Neural cell (in vitro differentiated cells): ENCODE measurements at regions not wholly inside any gene's neighbourhood (a gene's known extent, or its start where the extent isn't known, plus 50 kb on each side); places are given as distances from the start of the nearest gene placed in this dataset.

Experiments used
- H2AFZ ChIP-seq: fragments of 200-600, 300-800 bp; sonication (generic), shearing (Covaris generic); 2 replicates; pipeline ENCODE4 v1.6.0; 2014; ENCODE audit warnings: low read depth, mild to moderate bottlenecking, antibody characterized with exemption, low read length, moderate library complexity
- H3F3A ChIP-seq: fragments of 200-600 bp; shearing (Covaris generic); 2 replicates; pipeline ENCODE4 v1.6.1; 2016; ENCODE audit warnings: mild to moderate bottlenecking, moderate library complexity, mixed read lengths, antibody characterized with exemption, low read length; ENCODE audit not compliant: insufficient read depth, poor library complexity, severe bottlenecking
- H3K27ac ChIP-seq: fragments of 200-600, 300-800 bp; sonication (generic), shearing (Covaris generic); 2 replicates; pipeline ENCODE4 v1.5.1; 2014; ENCODE audit warnings: mild to moderate bottlenecking, low read length, moderate library complexity
- H3K27me3 ChIP-seq: fragments of 300-800, 200-600 bp; sonication (generic), shearing (Covaris generic); 2 replicates; pipeline ENCODE4 v1.6.0; 2014; ENCODE audit warnings: mild to moderate bottlenecking, low read depth, low read length, moderate library complexity; ENCODE audit not compliant: insufficient read depth
- H3K36me3 ChIP-seq: fragments of 300-800, 200-600 bp; sonication (generic), shearing (Covaris generic); 2 replicates; pipeline ENCODE4 v1.5.1; 2014; ENCODE audit warnings: mild to moderate bottlenecking, antibody characterized with exemption, low read length, moderate library complexity; ENCODE audit not compliant: insufficient read depth
- H3K4me2 ChIP-seq: fragments of 300-800, 200-600 bp; sonication (generic), shearing (Covaris generic); 2 replicates; pipeline ENCODE4 v1.6.0; 2014; ENCODE audit warnings: mild to moderate bottlenecking, low read length
- H3K4me3 ChIP-seq: fragments of 300-800, 200-600 bp; sonication (generic), shearing (Covaris generic); 2 replicates; pipeline ENCODE4 v1.5.1; 2014; ENCODE audit warnings: mild to moderate bottlenecking, low read length, moderate library complexity
- H3K79me2 ChIP-seq: fragments of 200-600 bp; shearing (Covaris generic); replicated peaks from 2 replicates; pipeline ENCODE4 v1.6.0; 2014; ENCODE audit warnings: mild to moderate bottlenecking, low read length, moderate library complexity; ENCODE audit not compliant: insufficient read depth
- H3K9ac ChIP-seq: fragments of 300-800, 200-600 bp; sonication (generic), shearing (Covaris generic); 2 replicates; pipeline ENCODE4 v1.6.1; 2016; ENCODE audit warnings: mild to moderate bottlenecking, low read length, mixed read lengths
- H3K9me2 ChIP-seq: fragments of 200-600 bp; shearing (Covaris generic); 2 replicates; pipeline ENCODE4 v1.6.1; 2016; ENCODE audit warnings: mild to moderate bottlenecking, low read length, mixed read lengths; ENCODE audit not compliant: insufficient read depth
- H3K9me3 ChIP-seq: fragments of 200-600, 300-800 bp; sonication (generic), shearing (Covaris generic); 2 replicates; pipeline ENCODE4 v1.6.1; 2016; ENCODE audit warnings: mild to moderate bottlenecking, mixed run types, low read length, moderate library complexity, mixed read lengths
- H4K20me1 ChIP-seq: fragments of 200-600 bp; shearing (Covaris generic); 2 replicates; pipeline ENCODE4 v1.6.1; 2016; ENCODE audit warnings: mild to moderate bottlenecking, mixed run types; ENCODE audit not compliant: insufficient read depth
- CTCF ChIP-seq: fragments of 450-650 bp; IDR thresholded peaks from 2 replicates; pipeline ENCODE4 v1.5.1; 2014; ENCODE audit warnings: antibody characterized with exemption, mild to moderate bottlenecking, moderate library complexity; ENCODE audit not compliant: poor library complexity, severe bottlenecking
- EP300 ChIP-seq: fragments of 450-650 bp; conservative IDR thresholded peaks from 2 replicates; pipeline ENCODE4 v1.6.1; 2014; ENCODE audit warnings: antibody characterized with exemption, mild to moderate bottlenecking, moderate library complexity; ENCODE audit not compliant: poor library complexity, severe bottlenecking
- EZH2 ChIP-seq: fragments of 200-600, 300-800 bp; shearing (Covaris generic), sonication (generic); IDR thresholded peaks from 2 replicates; pipeline ENCODE4 v1.6.1; 2014; ENCODE audit warnings: antibody characterized with exemption, low read length, borderline replicate concordance, mild to moderate bottlenecking; ENCODE audit not compliant: insufficient read depth, poor library complexity, severe bottlenecking
- MXI1 ChIP-seq: fragments of 450-650 bp; conservative IDR thresholded peaks from 2 replicates; pipeline ENCODE4 v1.6.1; 2014; ENCODE audit warnings: antibody characterized with exemption, mild to moderate bottlenecking; ENCODE audit not compliant: poor library complexity, severe bottlenecking
- POLR2AphosphoS5 ChIP-seq: IDR thresholded peaks from 2 replicates; pipeline ENCODE4 v1.6.1; 2012
- RAD21 ChIP-seq: fragments of 450-650 bp; conservative IDR thresholded peaks from 2 replicates; pipeline ENCODE4 v1.6.1; 2014; ENCODE audit warnings: antibody characterized with exemption, mild to moderate bottlenecking, moderate library complexity
- REST ChIP-seq: IDR thresholded peaks from 2 replicates; pipeline ENCODE4 v1.6.1; 2012; ENCODE audit warnings: borderline replicate concordance
- SMC3 ChIP-seq: fragments of 450-650 bp; conservative IDR thresholded peaks from 2 replicates; pipeline ENCODE4 v1.6.1; 2014; ENCODE audit warnings: antibody characterized with exemption, mild to moderate bottlenecking, moderate library complexity; ENCODE audit not compliant: poor library complexity
- TAF1 ChIP-seq: IDR thresholded peaks from 2 replicates; pipeline ENCODE4 v1.6.1; 2012; ENCODE audit warnings: low read depth

- no peak overlapping the region for H3K4me2 ChIP-seq
- H2AFZ ChIP-seq, result no peak overlapping the region
- no peaks in the 10 kb centered on the region for H4K20me1 ChIP-seq
- H3K4me3 ChIP-seq, result no peak overlapping the region
- no peaks in the 10 kb centered on the region for H3K79me2 ChIP-seq
- no peaks in the 10 kb centered on the region for H3K9me3 ChIP-seq
- H3K36me3 ChIP-seq, result no peaks in the 10 kb centered on the region
- H3F3A ChIP-seq, result no peaks in the 10 kb centered on the region
- no peak overlapping the region for H3K9ac ChIP-seq
- H3K27ac ChIP-seq, result no peak overlapping the region
- TF ChIP-seq MXI1 (no peak), SMC3 (no peak), CTCF (no peak), POLR2AphosphoS5 (no peak), EZH2 (no peak), RAD21 (no peak), REST (no peak), EP300 (no peak), TAF1 (no peak)
- H3K9me2 ChIP-seq, result peaks cover 3% of the 10 kb centered on the region
- H3K27me3 ChIP-seq, result no peaks in the 10 kb centered on the region
Observed at GRCh38 chr18:2027016-2027415, 544.3 kb downstream of the METTL4 start.

- no peaks in the 10 kb centered on the region for H3K9me3 ChIP-seq
- no peaks in the 10 kb centered on the region for H3K79me2 ChIP-seq
- TF ChIP-seq MXI1 (no peak), POLR2AphosphoS5 (no peak), EZH2 (no peak), RAD21 (no peak), SMC3 (no peak), EP300 (no peak), REST (no peak), TAF1 (no peak), CTCF (no peak)
- H3F3A ChIP-seq, result no peaks in the 10 kb centered on the region
- H3K36me3 ChIP-seq, result no peaks in the 10 kb centered on the region
- no peak overlapping the region for H2AFZ ChIP-seq
- no peaks in the 10 kb centered on the region for H4K20me1 ChIP-seq
- H3K4me2 ChIP-seq, result no peak overlapping the region
- peaks cover 3% of the 10 kb centered on the region for H3K9me2 ChIP-seq
- H3K4me3 ChIP-seq, result no peak overlapping the region
- no peak overlapping the region for H3K27ac ChIP-seq
- H3K27me3 ChIP-seq, result no peaks in the 10 kb centered on the region
- no peak overlapping the region for H3K9ac ChIP-seq
Observed at GRCh38 chr18:2027756-2028155, 543.5 kb downstream of the METTL4 start.
